GM21723 (cell line): ENCODE measurements at regions not wholly inside any gene's neighbourhood (a gene's known extent, or its start where the extent isn't known, plus 50 kb on each side); places are given as distances from the start of the nearest gene placed in this dataset.

Experiments used
- ATAC-seq: cut with Tn5 transposase; IDR thresholded peaks from one replicate; pipeline ENCODE4 v1.9.1; 2021; ENCODE audit warnings: mild to moderate bottlenecking, moderate library complexity; ENCODE audit not compliant: unreplicated experiment

GRCh38 chr2:191512874-191513273, 165.1 kb upstream of the NABP1 start:
- no peak for ATAC-seq

- no peak for ATAC-seq
These were observed 163.3 kb upstream of the NABP1 start for GRCh38 chr2:191514613-191515012.

GRCh38 chr2:191515551-191515950, 162.4 kb upstream of the NABP1 start:
- no peak for ATAC-seq

- ATAC-seq: no peak
These were observed 161.7 kb upstream of the NABP1 start for GRCh38 chr2:191516260-191516659.

- no peak for ATAC-seq
These were observed 156.2 kb upstream of the NABP1 start for GRCh38 chr2:191521608-191522208.

- no peak for ATAC-seq
These were observed 155.3 kb upstream of the NABP1 start for GRCh38 chr2:191522478-191523120.

GRCh38 chr2:191526091-191526490, 151.8 kb upstream of the NABP1 start:
- no peak for ATAC-seq

- ATAC-seq: no peak
These were observed 151.4 kb upstream of the NABP1 start for GRCh38 chr2:191526536-191526935.

GRCh38 chr2:191526953-191527556, 150.9 kb upstream of the NABP1 start:
- ATAC-seq: no peak

GRCh38 chr2:191530618-191531017, 147.3 kb upstream of the NABP1 start:
- no peak for ATAC-seq

- no peak for ATAC-seq
These were observed 144.2 kb upstream of the NABP1 start for GRCh38 chr2:191533693-191534180.

GRCh38 chr2:191537921-191538320, 140.0 kb upstream of the NABP1 start:
- ATAC-seq: no peak

GRCh38 chr2:191538334-191538903, 139.5 kb upstream of the NABP1 start:
- no peak for ATAC-seq

- no peak for ATAC-seq
These were observed 138.9 kb upstream of the NABP1 start for GRCh38 chr2:191539068-191539467.

- ATAC-seq: no peak
These were observed 137.3 kb upstream of the NABP1 start for GRCh38 chr2:191540681-191541080.

GRCh38 chr2:191543708-191544107, 134.2 kb upstream of the NABP1 start:
- ATAC-seq: no peak

GRCh38 chr2:191544461-191545062, 133.4 kb upstream of the NABP1 start:
- ATAC-seq: no peak

- ATAC-seq: no peak
These were observed 132.6 kb upstream of the NABP1 start for GRCh38 chr2:191545361-191545760.

- ATAC-seq: no peak
These were observed 125.9 kb upstream of the NABP1 start for GRCh38 chr2:191552066-191552465.

- no peak for ATAC-seq
These were observed 123.7 kb upstream of the NABP1 start for GRCh38 chr2:191554240-191554639.

- peak; percentile 98 for ATAC-seq
These were observed 122.7 kb upstream of the NABP1 start for GRCh38 chr2:191555092-191555742.
